MM.1S (cell line): ENCODE measurements at regions not wholly inside any gene's neighbourhood (a gene's known extent, or its start where the extent isn't known, plus 50 kb on each side); places are given as distances from the start of the nearest gene placed in this dataset.

Experiments used
- DNase-seq: peaks from one replicate; pipeline ENCODE4 v3.0.0-alpha.2; 2015
- H2AFZ ChIP-seq: fragments of 300-600 bp; sonication (generic); 2 replicates; pipeline ENCODE4 v1.6.0; 2016; ENCODE audit warnings: antibody characterized with exemption, low read length
- H3F3A ChIP-seq: fragments of 300-600 bp; sonication (generic); 2 replicates; pipeline ENCODE4 v1.6.1; 2016; ENCODE audit warnings: mild to moderate bottlenecking, antibody characterized with exemption, low read length, moderate library complexity, mixed read lengths; ENCODE audit not compliant: insufficient read depth
- H3K27ac ChIP-seq: fragments of 300-600 bp; sonication (generic); 2 replicates; pipeline ENCODE4 v1.5.1; 2016; ENCODE audit warnings: mild to moderate bottlenecking, low read length
- H3K27me3 ChIP-seq: fragments of 300-600 bp; sonication (generic); replicated peaks from 2 replicates; pipeline ENCODE4 v1.6.0; 2016; ENCODE audit warnings: low read length; ENCODE audit not compliant: insufficient read depth
- H3K36me3 ChIP-seq: fragments of 300-600 bp; sonication (generic); replicated peaks from 2 replicates; pipeline ENCODE4 v1.6.1; 2016; ENCODE audit warnings: mild to moderate bottlenecking, low read length, mixed read lengths; ENCODE audit not compliant: insufficient read depth
- H3K4me1 ChIP-seq: fragments of 300-600 bp; sonication (generic); 2 replicates; pipeline ENCODE4 v1.6.1; 2016; ENCODE audit warnings: low read length, mixed read lengths
- H3K4me2 ChIP-seq: fragments of 300-600 bp; sonication (generic); 2 replicates; pipeline ENCODE4 v1.6.0; 2016; ENCODE audit warnings: low read depth, low read length
- H3K4me3 ChIP-seq: fragments of 300-600 bp; sonication (generic); 2 replicates; pipeline ENCODE4 v1.5.1; 2016; ENCODE audit warnings: low read length, mixed read lengths
- H3K79me2 ChIP-seq: fragments of 300-600 bp; sonication (generic); 2 replicates; pipeline ENCODE4 v1.6.1; 2016; ENCODE audit warnings: mixed run types, low read length, mixed read lengths
- H3K9ac ChIP-seq: fragments of 300-600 bp; sonication (generic); 2 replicates; pipeline ENCODE4 v1.6.1; 2016; ENCODE audit warnings: low read length, mixed read lengths
- H3K9me2 ChIP-seq: fragments of 300-600 bp; sonication (generic); replicated peaks from 2 replicates; pipeline ENCODE4 v1.6.1; 2016; ENCODE audit warnings: mild to moderate bottlenecking, low read length, mixed read lengths; ENCODE audit not compliant: insufficient read depth
- H3K9me3 ChIP-seq: fragments of 300-600 bp; sonication (generic); replicated peaks from 2 replicates; pipeline ENCODE4 v1.6.1; 2016; ENCODE audit warnings: mild to moderate bottlenecking, low read length, mixed read lengths; ENCODE audit not compliant: insufficient read depth
- H4K20me1 ChIP-seq: fragments of 300-600 bp; sonication (generic); 2 replicates; pipeline ENCODE4 v1.6.1; 2016; ENCODE audit warnings: mild to moderate bottlenecking, low read length, moderate library complexity, mixed read lengths; ENCODE audit not compliant: insufficient read depth
- EZH2 ChIP-seq: fragments of 300-600 bp; sonication (generic); optimal IDR thresholded peaks from 2 replicates; pipeline ENCODE3; 2017; ENCODE audit warnings: low read depth, mild to moderate bottlenecking, antibody characterized with exemption, low read length, mixed read lengths
- EZH2phosphoT487 ChIP-seq: fragments of 300-600 bp; sonication (generic); IDR thresholded peaks from 2 replicates; pipeline ENCODE4 v1.6.1; 2018; ENCODE audit warnings: antibody characterized with exemption, low read length
- TF ChIP-seq, protein P1 (sequence below): fragments of 300-600 bp; sonication (generic); IDR thresholded peaks from 2 replicates; pipeline ENCODE4 v1.5.1; 2016; ENCODE audit warnings: antibody characterized with exemption, low read length, mixed read lengths

DNA sequence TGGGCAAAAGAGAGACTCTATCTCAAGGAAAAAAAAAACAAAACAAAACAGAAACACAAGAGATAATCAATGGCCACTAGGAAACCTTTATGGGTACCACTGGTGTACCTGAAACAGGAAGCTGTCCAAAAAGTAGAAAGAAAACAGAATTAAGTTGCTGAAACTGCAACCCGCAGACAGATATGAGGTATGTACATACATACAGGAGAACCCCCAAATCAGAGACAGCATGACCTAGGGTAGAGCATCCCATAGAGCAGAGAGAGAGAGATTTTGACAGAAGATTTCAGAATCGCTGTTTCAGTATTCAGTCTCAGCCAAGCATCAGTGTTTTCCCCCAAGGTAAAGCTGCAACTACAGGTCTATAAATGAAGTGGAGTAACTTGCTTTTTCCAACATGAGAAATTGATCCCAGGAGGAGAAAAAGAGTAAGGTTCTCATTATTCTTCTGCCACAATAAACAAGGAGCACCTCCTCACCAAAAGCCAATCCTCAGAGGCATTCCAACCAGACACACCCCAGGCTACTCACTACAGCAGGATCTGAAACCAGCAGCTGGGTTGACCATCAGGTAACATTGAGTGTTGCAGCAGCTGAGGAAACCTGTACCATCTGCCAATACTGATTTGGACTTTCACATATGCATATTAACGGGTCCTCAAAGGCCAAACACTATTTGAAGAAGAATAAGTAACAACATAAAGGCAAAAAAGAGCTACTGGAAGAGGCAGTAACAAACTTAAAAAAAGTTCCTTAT lies 630.0 kb downstream of the TAF11L14 start:
- H3K9me2 ChIP-seq: no peaks in the 10 kb centered on the region
- H3K27me3 ChIP-seq: no peaks in the 10 kb centered on the region
- H3K9ac ChIP-seq: no peak overlapping the region
- TF ChIP-seq EZH2phosphoT487 (no peak), EZH2 (no peak)
- TF ChIP-seq, protein P1, sequence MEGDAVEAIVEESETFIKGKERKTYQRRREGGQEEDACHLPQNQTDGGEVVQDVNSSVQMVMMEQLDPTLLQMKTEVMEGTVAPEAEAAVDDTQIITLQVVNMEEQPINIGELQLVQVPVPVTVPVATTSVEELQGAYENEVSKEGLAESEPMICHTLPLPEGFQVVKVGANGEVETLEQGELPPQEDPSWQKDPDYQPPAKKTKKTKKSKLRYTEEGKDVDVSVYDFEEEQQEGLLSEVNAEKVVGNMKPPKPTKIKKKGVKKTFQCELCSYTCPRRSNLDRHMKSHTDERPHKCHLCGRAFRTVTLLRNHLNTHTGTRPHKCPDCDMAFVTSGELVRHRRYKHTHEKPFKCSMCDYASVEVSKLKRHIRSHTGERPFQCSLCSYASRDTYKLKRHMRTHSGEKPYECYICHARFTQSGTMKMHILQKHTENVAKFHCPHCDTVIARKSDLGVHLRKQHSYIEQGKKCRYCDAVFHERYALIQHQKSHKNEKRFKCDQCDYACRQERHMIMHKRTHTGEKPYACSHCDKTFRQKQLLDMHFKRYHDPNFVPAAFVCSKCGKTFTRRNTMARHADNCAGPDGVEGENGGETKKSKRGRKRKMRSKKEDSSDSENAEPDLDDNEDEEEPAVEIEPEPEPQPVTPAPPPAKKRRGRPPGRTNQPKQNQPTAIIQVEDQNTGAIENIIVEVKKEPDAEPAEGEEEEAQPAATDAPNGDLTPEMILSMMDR: no peak
- peak overlapping the region; percentile 31; the same call in 1 of the 2 replicates for H3K4me2 ChIP-seq
- H4K20me1 ChIP-seq: no peaks in the 10 kb centered on the region
- H3K4me1 ChIP-seq: peaks cover 7% of the 10 kb centered on the region
- DNase-seq: peak; percentile 74
- no peaks in the 10 kb centered on the region for H3K36me3 ChIP-seq
- peak overlapping the region; percentile 65 for H3K27ac ChIP-seq
- peaks cover 11% of the 10 kb centered on the region; the same call in 1 of the 2 replicates for H3F3A ChIP-seq
- H3K79me2 ChIP-seq: no peaks in the 10 kb centered on the region
- H2AFZ ChIP-seq: no peak overlapping the region
- H3K9me3 ChIP-seq: no peaks in the 10 kb centered on the region
- H3K4me3 ChIP-seq: no peak overlapping the region

DNA sequence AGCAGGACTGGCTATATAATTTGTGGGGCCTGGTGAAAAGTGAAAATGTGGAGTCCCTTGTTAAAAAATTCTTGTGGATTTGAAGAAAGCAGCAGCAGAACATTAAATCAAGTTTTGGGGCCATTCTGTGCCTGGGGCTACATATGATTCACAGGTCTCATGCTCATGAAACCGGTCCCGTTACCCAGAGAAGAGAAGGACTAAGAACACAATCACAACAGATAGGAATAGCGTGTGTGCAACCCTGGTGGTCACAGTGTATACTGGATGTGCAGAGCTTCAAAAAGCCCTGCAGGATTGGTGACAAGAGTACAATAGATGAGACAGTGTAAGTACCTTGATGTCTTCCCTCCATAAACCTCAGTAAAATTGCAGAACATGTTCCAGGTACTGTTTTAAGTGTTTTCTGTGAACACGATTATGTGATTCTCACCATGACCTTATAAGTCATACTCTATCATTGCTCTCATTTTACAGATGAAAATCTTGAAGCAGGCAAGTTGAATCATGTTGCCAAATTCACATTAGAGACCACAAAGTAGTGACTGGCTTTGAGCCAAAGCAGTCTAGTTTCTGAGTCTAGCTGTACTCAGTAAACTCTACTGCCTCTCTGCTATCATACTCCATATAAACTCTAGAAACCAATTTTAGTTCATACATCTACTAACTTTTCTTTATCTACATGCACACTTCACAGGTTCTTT lies 636.5 kb downstream of the TAF11L14 start:
- no peak overlapping the region for H3K4me2 ChIP-seq
- no peak overlapping the region for H3K27ac ChIP-seq
- H3K9ac ChIP-seq: no peak overlapping the region
- no peaks in the 10 kb centered on the region for H3F3A ChIP-seq
- TF ChIP-seq, protein P1: no peak
- TF ChIP-seq EZH2: no peak
- TF ChIP-seq EZH2phosphoT487: no peak
- no peaks in the 10 kb centered on the region for H3K9me2 ChIP-seq
- H3K79me2 ChIP-seq: no peaks in the 10 kb centered on the region
- DNase-seq: no peak
- no peak overlapping the region for H3K4me3 ChIP-seq
- no peaks in the 10 kb centered on the region for H3K36me3 ChIP-seq
- H3K4me1 ChIP-seq: no peaks in the 10 kb centered on the region
- H3K9me3 ChIP-seq: no peaks in the 10 kb centered on the region
- H4K20me1 ChIP-seq: no peaks in the 10 kb centered on the region
- no peak overlapping the region for H2AFZ ChIP-seq
- no peaks in the 10 kb centered on the region for H3K27me3 ChIP-seq

DNA sequence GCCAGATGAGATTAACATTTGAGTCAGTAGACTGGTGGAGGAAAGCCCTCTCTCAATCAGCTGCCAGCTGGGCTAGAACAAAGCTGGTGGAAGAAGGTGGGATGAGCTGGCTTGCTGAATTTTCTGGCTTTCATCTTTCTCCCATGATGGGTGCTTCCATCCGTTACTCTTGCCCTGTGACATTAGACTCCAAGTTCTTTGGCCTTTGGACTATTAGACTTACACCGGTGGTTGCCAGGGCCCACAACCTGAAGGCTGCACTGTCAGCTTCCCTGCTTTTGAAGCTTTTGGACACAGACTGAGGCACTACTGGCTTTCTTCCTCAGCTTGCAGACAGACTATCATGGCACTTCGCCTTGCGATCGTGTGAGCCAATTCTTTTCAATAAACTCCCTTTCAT lies 642.7 kb downstream of the TAF11L14 start:
- no peaks in the 10 kb centered on the region for H4K20me1 ChIP-seq
- H3K4me3 ChIP-seq: no peak overlapping the region
- H3K9ac ChIP-seq: no peak overlapping the region
- H3K4me1 ChIP-seq: no peaks in the 10 kb centered on the region
- H3K4me2 ChIP-seq: no peak overlapping the region
- no peak overlapping the region for H2AFZ ChIP-seq
- H3K9me2 ChIP-seq: no peaks in the 10 kb centered on the region
- TF ChIP-seq EZH2 (no peak), EZH2phosphoT487 (no peak)
- TF ChIP-seq, protein P1: no peak
- H3K9me3 ChIP-seq: no peaks in the 10 kb centered on the region
- no peaks in the 10 kb centered on the region for H3K79me2 ChIP-seq
- DNase-seq: no peak
- no peaks in the 10 kb centered on the region for H3K27me3 ChIP-seq
- no peak overlapping the region for H3K27ac ChIP-seq
- H3K36me3 ChIP-seq: no peaks in the 10 kb centered on the region
- H3F3A ChIP-seq: no peaks in the 10 kb centered on the region
